Fibroblast of lung (primary cell): ENCODE measurements at regions not wholly inside any gene's neighbourhood (a gene's known extent, or its start where the extent isn't known, plus 50 kb on each side); places are given as distances from the start of the nearest gene placed in this dataset.
A peak's percentile ranks its signal among the peaks of the same experiment; 100 is the strongest.

Experiments
- DNase-seq, 2 donors: peaks; one replicate each; pipeline versions ENCODE4 v3.0.0 to v3.0.0-alpha.2; 2010; ENCODE audit warnings: low read depth in 2 of 2
- H2AFZ ChIP-seq: 2 replicates; pipeline ENCODE4 v1.5.1; 2012; ENCODE audit warnings: low read length, control low read depth, inconsistent platforms
- H3K27ac ChIP-seq: 2 replicates; pipeline ENCODE4 v1.5.1; 2011; ENCODE audit warnings: low read length, control low read depth; ENCODE audit not compliant: insufficient read depth
- H3K27me3 ChIP-seq: 2 replicates; pipeline ENCODE4 v1.5.1; 2011; ENCODE audit warnings: mild to moderate bottlenecking, low read length; ENCODE audit not compliant: control insufficient read depth, insufficient read depth
- H3K36me3 ChIP-seq: 2 replicates; pipeline ENCODE4 v1.5.1; 2011; ENCODE audit warnings: low read length; ENCODE audit not compliant: control insufficient read depth, insufficient read depth
- H3K4me1 ChIP-seq: 2 replicates; pipeline ENCODE4 v1.5.1; 2011; ENCODE audit warnings: low read length; ENCODE audit not compliant: control insufficient read depth, insufficient read depth; ENCODE audit errors: extremely low read depth
- H3K4me2 ChIP-seq: 2 replicates; pipeline ENCODE4 v1.5.1; 2011; ENCODE audit warnings: low read length, control low read depth; ENCODE audit not compliant: insufficient read depth; ENCODE audit errors: extremely low read depth
- H3K4me3 ChIP-seq, 4 experiments: fragments of 200-600 bp in 1 of 4; sonication (generic) in 1 of 4; replicated peaks in 1 of 4; 2 replicates each; pipeline ENCODE4 v1.5.1; 2011 to 2016; ENCODE audit warnings: low read length in 4 of 4, low read depth in 3 of 4, mild to moderate bottlenecking in 3 of 4, control low read depth in 2 of 4, inconsistent platforms in 1 of 4, mixed read lengths in 1 of 4; ENCODE audit not compliant: insufficient read depth in 1 of 4; ENCODE audit errors: control extremely low read depth in 1 of 4
- H3K79me2 ChIP-seq: 2 replicates; pipeline ENCODE4 v1.5.1; 2012; ENCODE audit warnings: mild to moderate bottlenecking, low read length, inconsistent platforms; ENCODE audit not compliant: control insufficient read depth, insufficient read depth
- H3K9ac ChIP-seq: 2 replicates; pipeline ENCODE4 v1.5.1; 2011; ENCODE audit warnings: mild to moderate bottlenecking, low read length, control low read depth; ENCODE audit not compliant: insufficient read depth
- H3K9me3 ChIP-seq: 2 replicates; pipeline ENCODE4 v1.5.1; 2012; ENCODE audit warnings: low read depth, low read length; ENCODE audit not compliant: control insufficient read depth, insufficient read depth
- H4K20me1 ChIP-seq: 2 replicates; pipeline ENCODE4 v1.5.1; 2011; ENCODE audit warnings: low read length; ENCODE audit not compliant: control insufficient read depth, insufficient read depth; ENCODE audit errors: extremely low read depth
- EZH2 ChIP-seq: IDR thresholded peaks from 2 replicates; pipeline ENCODE4 v1.5.1; 2012; ENCODE audit warnings: low read length, control low read depth, mild to moderate bottlenecking; ENCODE audit errors: missing control alignments
- TF ChIP-seq, protein P1 (sequence below), 2 donors: IDR thresholded peaks in 1 of 2; conservative IDR thresholded peaks in 1 of 2; 1 replicate in 1 of 2; 2 replicates in 1 of 2; pipeline ENCODE4 v1.5.1; 2011 to 2012; ENCODE audit warnings: low read length in 2 of 2, control low read depth in 1 of 2, inconsistent platforms in 1 of 2, low read depth in 1 of 2, mild to moderate bottlenecking in 1 of 2

GRCh38 chr15:93477188-93477587 lies 388.2 kb upstream of the RGMA start:
- Histone ChIP-seq H3K79me2 (no peaks in the 10 kb centered on the region), H3K9me3 (no peaks in the 10 kb centered on the region), H2AFZ (no peak overlapping the region), H3K9ac (no peak overlapping the region), H3K36me3 (no peaks in the 10 kb centered on the region), H3K4me2 (no peak overlapping the region), H3K27me3 (no peaks in the 10 kb centered on the region), H4K20me1 (no peaks in the 10 kb centered on the region), H3K4me1 (no peaks in the 10 kb centered on the region), H3K27ac (no peak overlapping the region), H3K4me3 (no peak overlapping the region)
- DNase-seq = no peak
- TF ChIP-seq, protein P1, sequence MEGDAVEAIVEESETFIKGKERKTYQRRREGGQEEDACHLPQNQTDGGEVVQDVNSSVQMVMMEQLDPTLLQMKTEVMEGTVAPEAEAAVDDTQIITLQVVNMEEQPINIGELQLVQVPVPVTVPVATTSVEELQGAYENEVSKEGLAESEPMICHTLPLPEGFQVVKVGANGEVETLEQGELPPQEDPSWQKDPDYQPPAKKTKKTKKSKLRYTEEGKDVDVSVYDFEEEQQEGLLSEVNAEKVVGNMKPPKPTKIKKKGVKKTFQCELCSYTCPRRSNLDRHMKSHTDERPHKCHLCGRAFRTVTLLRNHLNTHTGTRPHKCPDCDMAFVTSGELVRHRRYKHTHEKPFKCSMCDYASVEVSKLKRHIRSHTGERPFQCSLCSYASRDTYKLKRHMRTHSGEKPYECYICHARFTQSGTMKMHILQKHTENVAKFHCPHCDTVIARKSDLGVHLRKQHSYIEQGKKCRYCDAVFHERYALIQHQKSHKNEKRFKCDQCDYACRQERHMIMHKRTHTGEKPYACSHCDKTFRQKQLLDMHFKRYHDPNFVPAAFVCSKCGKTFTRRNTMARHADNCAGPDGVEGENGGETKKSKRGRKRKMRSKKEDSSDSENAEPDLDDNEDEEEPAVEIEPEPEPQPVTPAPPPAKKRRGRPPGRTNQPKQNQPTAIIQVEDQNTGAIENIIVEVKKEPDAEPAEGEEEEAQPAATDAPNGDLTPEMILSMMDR (conservative IDR thresholded peaks at IDR 0.05 in 1 of 2, IDR thresholded peaks at IDR 0.05 in 1 of 2; ENCODE audit: low read depth in 1 of 2, low read length in 2 of 2) = no peak
- TF ChIP-seq EZH2 = no peak

- H3K4me3 ChIP-seq = no peak overlapping the region
- no peaks in the 10 kb centered on the region for H3K9me3 ChIP-seq
- no peaks in the 10 kb centered on the region for H3K27me3 ChIP-seq
- H2AFZ ChIP-seq = no peak overlapping the region
- no peaks in the 10 kb centered on the region for H4K20me1 ChIP-seq
- no peaks in the 10 kb centered on the region for H3K36me3 ChIP-seq
- H3K4me2 ChIP-seq = no peak overlapping the region
- H3K79me2 ChIP-seq = no peaks in the 10 kb centered on the region
- H3K4me1 ChIP-seq = no peaks in the 10 kb centered on the region
- TF ChIP-seq, protein P1 (conservative IDR thresholded peaks at IDR 0.05 in 1 of 2, IDR thresholded peaks at IDR 0.05 in 1 of 2; ENCODE audit: low read depth in 1 of 2, low read length in 2 of 2) = no peak
- no peak for TF ChIP-seq EZH2
- no peak overlapping the region for H3K27ac ChIP-seq
- no peak overlapping the region for H3K9ac ChIP-seq
- DNase-seq = peak in 1 of 2 donors; percentile 24
Observed at GRCh38 chr15:93476491-93477177, 387.6 kb upstream of the RGMA start.

DNA sequence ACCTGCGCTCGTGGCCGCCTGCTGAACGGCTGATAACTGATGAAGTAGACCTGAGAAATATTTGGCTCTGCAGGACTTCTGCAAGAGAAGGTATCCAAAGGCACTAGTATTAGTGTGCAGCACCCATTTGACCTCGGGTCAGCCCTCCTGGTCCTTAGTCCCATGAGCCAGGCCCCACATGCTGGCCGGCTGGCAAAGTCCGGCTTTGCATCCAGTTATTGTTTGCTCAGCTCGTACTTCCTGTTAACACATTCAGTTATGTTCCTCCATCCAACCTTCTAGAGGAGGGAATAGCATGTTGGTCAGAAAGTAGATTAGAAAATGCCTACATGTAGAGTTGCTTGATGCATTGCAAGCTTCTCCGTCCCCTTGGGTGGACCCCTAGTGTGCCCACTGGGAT lies 385.7 kb upstream of the RGMA start:
- Histone ChIP-seq H3K4me3 (no peak overlapping the region), H3K36me3 (no peaks in the 10 kb centered on the region), H3K27me3 (no peaks in the 10 kb centered on the region), H4K20me1 (no peaks in the 10 kb centered on the region), H3K79me2 (no peaks in the 10 kb centered on the region), H3K4me1 (no peaks in the 10 kb centered on the region), H2AFZ (no peak overlapping the region), H3K9me3 (no peaks in the 10 kb centered on the region), H3K9ac (no peak overlapping the region), H3K4me2 (no peak overlapping the region), H3K27ac (no peak overlapping the region)
- no peak for DNase-seq
- TF ChIP-seq, protein P1 (conservative IDR thresholded peaks at IDR 0.05 in 1 of 2, IDR thresholded peaks at IDR 0.05 in 1 of 2; ENCODE audit: low read depth in 1 of 2, low read length in 2 of 2) = no peak
- TF ChIP-seq EZH2 = no peak
